ENCODE measurements at regions not wholly inside any gene's neighbourhood (a gene's known extent, or its start where the extent isn't known, plus 50 kb on each side); places are given as distances from the start of the nearest gene placed in this dataset.

DNA sequence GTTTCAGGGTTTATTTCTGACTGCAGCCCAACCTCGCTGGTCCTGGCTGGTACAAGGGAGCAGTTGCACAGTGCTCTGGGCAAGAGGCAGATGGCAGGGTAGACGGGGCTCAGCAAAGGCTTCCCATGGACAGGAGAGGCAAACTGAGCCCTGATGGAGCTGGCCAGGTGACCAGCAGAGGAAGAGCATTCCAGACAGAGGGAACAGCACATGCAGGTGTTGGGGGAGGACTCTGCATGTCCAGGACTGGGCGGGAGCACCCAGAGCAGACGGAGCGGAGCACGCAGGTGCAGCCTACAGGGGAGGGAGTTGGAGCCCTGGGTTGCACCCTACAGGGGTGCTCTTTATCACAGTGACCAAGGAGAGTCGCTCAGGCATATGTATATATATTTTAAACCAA lies 285.3 kb downstream of the FOXL1 start:
- no peak for DNase-seq (ENCODE audit: low spot score)
- Histone ChIP-seq H2AFZ (no peak overlapping the region), H3K4me3 (no peak overlapping the region), H3K9me2 (replicated peaks; ENCODE audit: insufficient read depth) (no peaks in the 10 kb centered on the region), H3K4me2 (no peak overlapping the region), H3K4me1 (ENCODE audit: insufficient read depth) (peaks cover 14% of the 10 kb centered on the region), H3K27me3 (no peaks in the 10 kb centered on the region), H3K79me2 (no peaks in the 10 kb centered on the region), H3K27ac (no peak overlapping the region), H3K36me3 (replicated peaks; ENCODE audit: insufficient read depth, low read depth) (no peaks in the 10 kb centered on the region), H4K20me1 (ENCODE audit: insufficient read depth, poor library complexity, severe bottlenecking) (no peaks in the 10 kb centered on the region), H3K9me3 (ENCODE audit: low read depth) (no peaks in the 10 kb centered on the region)
- 95% methylated on average over 7 of the region's 7 CpGs for whole genome bisulfite sequencing (ENCODE audit: low lambda C conversion rate, missing lambda C conversion rate)
- no peak for TF ChIP-seq EZH2phosphoT487 (IDR thresholded peaks at IDR 0.05; ENCODE audit: low read depth, severe bottlenecking, unreplicated experiment)

DNA sequence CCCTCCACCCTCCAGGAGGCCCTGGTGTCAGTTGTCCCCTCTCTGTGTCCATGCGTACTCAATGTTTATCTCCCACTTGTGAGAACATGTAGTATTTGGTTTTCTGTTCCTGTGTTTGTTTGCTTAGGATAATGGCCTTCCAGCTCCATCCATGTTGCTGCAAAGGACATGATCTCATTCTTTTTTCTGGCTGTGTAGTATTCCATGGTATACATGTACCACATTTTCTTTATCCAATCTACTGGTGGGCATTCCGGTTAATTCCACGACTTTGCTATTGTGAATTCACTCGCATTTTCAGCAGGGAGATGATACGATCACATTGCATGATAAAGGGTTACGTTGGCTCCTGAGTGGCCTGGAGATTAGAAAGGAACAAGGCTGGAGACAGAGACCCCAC lies 286.2 kb downstream of the FOXL1 start:
- no peak for DNase-seq (ENCODE audit: low spot score)
- Histone ChIP-seq H3K9me3 (ENCODE audit: low read depth) (no peaks in the 10 kb centered on the region), H3K79me2 (no peaks in the 10 kb centered on the region), H3K9me2 (replicated peaks; ENCODE audit: insufficient read depth) (no peaks in the 10 kb centered on the region), H3K27me3 (no peaks in the 10 kb centered on the region), H4K20me1 (ENCODE audit: insufficient read depth, poor library complexity, severe bottlenecking) (no peaks in the 10 kb centered on the region), H3K4me1 (ENCODE audit: insufficient read depth) (peaks cover 12% of the 10 kb centered on the region), H3K36me3 (replicated peaks; ENCODE audit: insufficient read depth, low read depth) (no peaks in the 10 kb centered on the region), H2AFZ (no peak overlapping the region), H3K4me3 (no peak overlapping the region), H3K4me2 (no peak overlapping the region), H3K27ac (no peak overlapping the region)
- TF ChIP-seq, protein P1, sequence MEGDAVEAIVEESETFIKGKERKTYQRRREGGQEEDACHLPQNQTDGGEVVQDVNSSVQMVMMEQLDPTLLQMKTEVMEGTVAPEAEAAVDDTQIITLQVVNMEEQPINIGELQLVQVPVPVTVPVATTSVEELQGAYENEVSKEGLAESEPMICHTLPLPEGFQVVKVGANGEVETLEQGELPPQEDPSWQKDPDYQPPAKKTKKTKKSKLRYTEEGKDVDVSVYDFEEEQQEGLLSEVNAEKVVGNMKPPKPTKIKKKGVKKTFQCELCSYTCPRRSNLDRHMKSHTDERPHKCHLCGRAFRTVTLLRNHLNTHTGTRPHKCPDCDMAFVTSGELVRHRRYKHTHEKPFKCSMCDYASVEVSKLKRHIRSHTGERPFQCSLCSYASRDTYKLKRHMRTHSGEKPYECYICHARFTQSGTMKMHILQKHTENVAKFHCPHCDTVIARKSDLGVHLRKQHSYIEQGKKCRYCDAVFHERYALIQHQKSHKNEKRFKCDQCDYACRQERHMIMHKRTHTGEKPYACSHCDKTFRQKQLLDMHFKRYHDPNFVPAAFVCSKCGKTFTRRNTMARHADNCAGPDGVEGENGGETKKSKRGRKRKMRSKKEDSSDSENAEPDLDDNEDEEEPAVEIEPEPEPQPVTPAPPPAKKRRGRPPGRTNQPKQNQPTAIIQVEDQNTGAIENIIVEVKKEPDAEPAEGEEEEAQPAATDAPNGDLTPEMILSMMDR (IDR thresholded peaks at IDR 0.05; ENCODE audit: poor library complexity) = no peak
- TF ChIP-seq EZH2 (IDR thresholded peaks at IDR 0.05; ENCODE audit: borderline replicate concordance) (no peak), EZH2phosphoT487 (IDR thresholded peaks at IDR 0.05; ENCODE audit: low read depth, severe bottlenecking, unreplicated experiment) (no peak)
- 97% methylated on average over 6 of the region's 6 CpGs for WGBS (ENCODE audit: low lambda C conversion rate, missing lambda C conversion rate)

- WGBS (ENCODE audit: low lambda C conversion rate, missing lambda C conversion rate) = 60% methylated on average over 23 of the region's 23 CpGs
- Histone ChIP-seq H3K27me3 (no peaks in the 10 kb centered on the region), H3K9me2 (replicated peaks; ENCODE audit: insufficient read depth) (no peaks in the 10 kb centered on the region), H3K4me1 (ENCODE audit: insufficient read depth) (peaks cover 12% of the 10 kb centered on the region), H3K36me3 (replicated peaks; ENCODE audit: insufficient read depth, low read depth) (no peaks in the 10 kb centered on the region), H3K79me2 (no peaks in the 10 kb centered on the region), H3K27ac (peak overlapping the region; percentile 53), H3K9me3 (ENCODE audit: low read depth) (no peaks in the 10 kb centered on the region), H2AFZ (no peak overlapping the region), H3K4me3 (no peak overlapping the region), H4K20me1 (ENCODE audit: insufficient read depth, poor library complexity, severe bottlenecking) (no peaks in the 10 kb centered on the region), H3K4me2 (peak overlapping the region; percentile 34)
- TF ChIP-seq, protein P1 (IDR thresholded peaks at IDR 0.05; ENCODE audit: poor library complexity) = no peak
- no peak for TF ChIP-seq EZH2 (IDR thresholded peaks at IDR 0.05; ENCODE audit: borderline replicate concordance)
- TF ChIP-seq EZH2phosphoT487 (IDR thresholded peaks at IDR 0.05; ENCODE audit: low read depth, severe bottlenecking, unreplicated experiment) = no peak
- peak; percentile 71 for DNase-seq (ENCODE audit: low spot score)
Observed at GRCh38 chr16:86865851-86866662, 287.7 kb downstream of the FOXL1 start.

GRCh38 chr16:86866986-86867722 lies 288.8 kb downstream of the FOXL1 start:
- peak overlapping the region; percentile 44 for H3K27ac ChIP-seq
- H4K20me1 ChIP-seq (ENCODE audit: insufficient read depth, poor library complexity, severe bottlenecking) = no peaks in the 10 kb centered on the region
- no peak overlapping the region for H3K4me2 ChIP-seq
- no peaks in the 10 kb centered on the region for H3K9me3 ChIP-seq (ENCODE audit: low read depth)
- 89% methylated on average over 6 of the region's 6 CpGs for WGBS (ENCODE audit: low lambda C conversion rate, missing lambda C conversion rate)
- no peak overlapping the region for H3K4me3 ChIP-seq
- H3K9me2 ChIP-seq (replicated peaks; ENCODE audit: insufficient read depth) = no peaks in the 10 kb centered on the region
- H3K4me1 ChIP-seq (ENCODE audit: insufficient read depth) = peaks cover 12% of the 10 kb centered on the region
- no peak overlapping the region for H2AFZ ChIP-seq
- no peak for DNase-seq (ENCODE audit: low spot score)
- no peaks in the 10 kb centered on the region for H3K27me3 ChIP-seq
- no peak for TF ChIP-seq EZH2 (IDR thresholded peaks at IDR 0.05; ENCODE audit: borderline replicate concordance)
- TF ChIP-seq, protein P1 (IDR thresholded peaks at IDR 0.05; ENCODE audit: poor library complexity) = no peak
- TF ChIP-seq EZH2phosphoT487 (IDR thresholded peaks at IDR 0.05; ENCODE audit: low read depth, severe bottlenecking, unreplicated experiment) = no peak
- no peaks in the 10 kb centered on the region for H3K36me3 ChIP-seq (replicated peaks; ENCODE audit: insufficient read depth, low read depth)
- H3K79me2 ChIP-seq = no peaks in the 10 kb centered on the region

All from hepatocyte (in vitro differentiated cells).